ENCODE measurements at regions not wholly inside any gene's neighbourhood (a gene's known extent, or its start where the extent isn't known, plus 50 kb on each side); places are given as distances from the start of the nearest gene placed in this dataset.

GRCh38 chr4:123304151-123304964 is 92.2 kb upstream of the SPRY1 start:
- TF ChIP-seq CTCF (IDR thresholded peaks at IDR 0.05), result no peak
- TF ChIP-seq POLR2A (IDR thresholded peaks at IDR 0.05), result no peak
